ENCODE measurements at regions not wholly inside any gene's neighbourhood (a gene's known extent, or its start where the extent isn't known, plus 50 kb on each side); places are given as distances from the start of the nearest gene placed in this dataset.

DNA sequence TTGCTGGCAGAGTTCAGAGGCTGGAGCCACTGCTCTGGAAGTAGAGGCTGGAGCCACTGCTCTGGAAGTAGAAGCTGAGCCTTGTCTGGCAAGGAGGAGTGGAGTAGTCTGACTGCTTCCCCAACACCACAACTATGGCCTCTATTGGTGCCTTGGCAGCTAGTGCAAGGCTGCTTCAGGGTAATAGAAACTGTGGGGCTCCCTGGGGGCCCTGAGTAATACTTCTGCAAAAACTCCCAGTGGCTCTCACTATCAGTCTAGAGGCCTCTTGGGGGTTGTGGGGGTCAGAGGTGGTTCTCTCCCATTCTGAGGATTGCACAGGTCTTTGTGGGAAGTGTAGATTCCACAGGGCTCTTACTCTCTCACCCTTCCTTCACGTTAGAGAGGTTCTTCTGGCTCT, 629.0 kb upstream of the PTPRD start:
- TF ChIP-seq, protein P1, sequence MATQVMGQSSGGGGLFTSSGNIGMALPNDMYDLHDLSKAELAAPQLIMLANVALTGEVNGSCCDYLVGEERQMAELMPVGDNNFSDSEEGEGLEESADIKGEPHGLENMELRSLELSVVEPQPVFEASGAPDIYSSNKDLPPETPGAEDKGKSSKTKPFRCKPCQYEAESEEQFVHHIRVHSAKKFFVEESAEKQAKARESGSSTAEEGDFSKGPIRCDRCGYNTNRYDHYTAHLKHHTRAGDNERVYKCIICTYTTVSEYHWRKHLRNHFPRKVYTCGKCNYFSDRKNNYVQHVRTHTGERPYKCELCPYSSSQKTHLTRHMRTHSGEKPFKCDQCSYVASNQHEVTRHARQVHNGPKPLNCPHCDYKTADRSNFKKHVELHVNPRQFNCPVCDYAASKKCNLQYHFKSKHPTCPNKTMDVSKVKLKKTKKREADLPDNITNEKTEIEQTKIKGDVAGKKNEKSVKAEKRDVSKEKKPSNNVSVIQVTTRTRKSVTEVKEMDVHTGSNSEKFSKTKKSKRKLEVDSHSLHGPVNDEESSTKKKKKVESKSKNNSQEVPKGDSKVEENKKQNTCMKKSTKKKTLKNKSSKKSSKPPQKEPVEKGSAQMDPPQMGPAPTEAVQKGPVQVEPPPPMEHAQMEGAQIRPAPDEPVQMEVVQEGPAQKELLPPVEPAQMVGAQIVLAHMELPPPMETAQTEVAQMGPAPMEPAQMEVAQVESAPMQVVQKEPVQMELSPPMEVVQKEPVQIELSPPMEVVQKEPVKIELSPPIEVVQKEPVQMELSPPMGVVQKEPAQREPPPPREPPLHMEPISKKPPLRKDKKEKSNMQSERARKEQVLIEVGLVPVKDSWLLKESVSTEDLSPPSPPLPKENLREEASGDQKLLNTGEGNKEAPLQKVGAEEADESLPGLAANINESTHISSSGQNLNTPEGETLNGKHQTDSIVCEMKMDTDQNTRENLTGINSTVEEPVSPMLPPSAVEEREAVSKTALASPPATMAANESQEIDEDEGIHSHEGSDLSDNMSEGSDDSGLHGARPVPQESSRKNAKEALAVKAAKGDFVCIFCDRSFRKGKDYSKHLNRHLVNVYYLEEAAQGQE (IDR thresholded peaks at IDR 0.05; ENCODE audit: insufficient read depth in 1 of 2, low read depth in 2 of 2, low read length in 2 of 2) = no peak
- TF ChIP-seq FOXP2 (optimal IDR thresholded peaks at IDR 0.05; ENCODE audit: borderline replicate concordance, extremely low read depth, extremely low read length, insufficient read depth) (no peak), SIN3A (IDR thresholded peaks at IDR 0.05; ENCODE audit: borderline replicate concordance, insufficient read depth, low read length) (no peak), POLR2AphosphoS5 (IDR thresholded peaks at IDR 0.05; ENCODE audit: low read depth, low read length) (no peak), TAF1 (IDR thresholded peaks at IDR 0.05; ENCODE audit: borderline replicate concordance, insufficient read depth, low read length) (no peak)

DNA sequence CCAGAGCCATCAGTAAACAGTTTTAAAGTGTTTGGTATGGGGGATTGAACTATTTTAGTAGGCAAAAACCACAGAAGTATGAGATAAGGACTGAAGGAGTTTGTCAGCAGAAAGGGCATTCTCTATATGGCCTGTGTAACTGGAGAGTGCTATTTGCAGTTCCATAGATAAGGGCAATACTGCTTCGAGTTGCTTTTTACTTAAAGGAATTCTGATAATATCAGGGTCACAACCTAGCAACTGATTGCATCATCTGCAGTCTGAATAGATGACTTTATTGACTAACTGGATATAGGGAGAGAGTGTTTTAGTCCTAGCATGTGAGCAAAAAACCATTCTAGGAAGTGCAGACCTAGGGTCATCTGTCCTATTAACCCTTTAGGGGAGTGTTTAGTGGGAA, 645.2 kb upstream of the PTPRD start:
- TF ChIP-seq TAF1 (IDR thresholded peaks at IDR 0.05; ENCODE audit: borderline replicate concordance, insufficient read depth, low read length) (no peak), SIN3A (IDR thresholded peaks at IDR 0.05; ENCODE audit: borderline replicate concordance, insufficient read depth, low read length) (no peak)

DNA sequence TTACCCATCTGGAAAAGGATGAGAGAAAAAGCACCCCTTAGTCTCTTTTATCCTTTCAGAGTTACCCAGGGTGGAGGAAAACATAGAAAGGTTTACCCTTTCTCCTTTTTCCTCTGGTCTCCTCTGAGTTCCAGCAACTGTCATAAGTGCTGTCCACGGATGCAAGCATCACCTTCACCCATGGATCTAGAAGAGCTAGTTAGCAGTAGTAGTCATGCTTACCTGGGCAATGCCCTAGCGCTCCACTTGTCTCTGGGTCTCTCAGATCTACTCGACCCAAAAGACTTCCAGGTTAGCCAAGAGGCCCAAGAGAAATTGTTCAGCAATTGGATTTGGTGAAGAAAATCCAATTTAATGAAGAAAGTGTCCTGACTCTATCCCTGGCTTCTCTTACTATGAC, 656.2 kb upstream of the PTPRD start:
- TF ChIP-seq POLR2AphosphoS5 (IDR thresholded peaks at IDR 0.05; ENCODE audit: low read depth, low read length) (no peak), FOXP2 (optimal IDR thresholded peaks at IDR 0.05; ENCODE audit: borderline replicate concordance, extremely low read depth, extremely low read length, insufficient read depth) (no peak), SIN3A (IDR thresholded peaks at IDR 0.05; ENCODE audit: borderline replicate concordance, insufficient read depth, low read length) (no peak), TAF1 (IDR thresholded peaks at IDR 0.05; ENCODE audit: borderline replicate concordance, insufficient read depth, low read length) (no peak)
- TF ChIP-seq, protein P1 (IDR thresholded peaks at IDR 0.05; ENCODE audit: insufficient read depth in 1 of 2, low read depth in 2 of 2, low read length in 2 of 2) = no peak

GRCh38 chr9:11275158-11275695, 662.4 kb upstream of the PTPRD start:
- no peak for TF ChIP-seq FOXP2 (optimal IDR thresholded peaks at IDR 0.05; ENCODE audit: borderline replicate concordance, extremely low read depth, extremely low read length, insufficient read depth)
- no peak for TF ChIP-seq POLR2AphosphoS5 (IDR thresholded peaks at IDR 0.05; ENCODE audit: low read depth, low read length)
- no peak for TF ChIP-seq TAF1 (IDR thresholded peaks at IDR 0.05; ENCODE audit: borderline replicate concordance, insufficient read depth, low read length)
- TF ChIP-seq, protein P1 (IDR thresholded peaks at IDR 0.05; ENCODE audit: insufficient read depth in 1 of 2, low read depth in 2 of 2, low read length in 2 of 2) = no peak
- no peak for TF ChIP-seq SIN3A (IDR thresholded peaks at IDR 0.05; ENCODE audit: borderline replicate concordance, insufficient read depth, low read length)

DNA sequence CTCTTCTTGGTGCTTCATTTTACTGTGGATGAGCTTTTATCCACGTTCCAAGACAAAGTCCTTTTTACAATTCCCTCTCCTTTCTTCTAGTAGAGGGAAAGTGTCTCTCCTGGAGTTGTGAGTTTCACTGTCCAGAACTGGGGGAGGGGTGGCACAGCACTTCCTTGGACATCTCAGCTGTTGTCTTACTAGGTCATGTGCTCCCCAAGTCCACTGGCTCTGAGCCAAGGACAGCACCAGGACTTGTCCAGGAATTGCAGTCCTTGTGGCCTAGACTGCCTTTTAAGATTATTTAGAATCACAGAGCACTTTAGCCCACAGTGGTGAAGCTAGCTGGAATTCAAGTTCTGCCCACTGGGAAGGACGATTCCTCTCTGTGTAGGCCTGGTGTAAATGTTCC, 700.2 kb upstream of the PTPRD start:
- TF ChIP-seq POLR2AphosphoS5 (IDR thresholded peaks at IDR 0.05; ENCODE audit: low read depth, low read length) = no peak

- no peak for TF ChIP-seq POLR2AphosphoS5 (IDR thresholded peaks at IDR 0.05; ENCODE audit: low read depth, low read length)
- TF ChIP-seq TAF1 (IDR thresholded peaks at IDR 0.05; ENCODE audit: borderline replicate concordance, insufficient read depth, low read length) = no peak
- no peak for TF ChIP-seq SIN3A (IDR thresholded peaks at IDR 0.05; ENCODE audit: borderline replicate concordance, insufficient read depth, low read length)
- TF ChIP-seq, protein P1 (IDR thresholded peaks at IDR 0.05; ENCODE audit: insufficient read depth in 1 of 2, low read depth in 2 of 2, low read length in 2 of 2) = no peak
- TF ChIP-seq FOXP2 (optimal IDR thresholded peaks at IDR 0.05; ENCODE audit: borderline replicate concordance, extremely low read depth, extremely low read length, insufficient read depth) = no peak
Observed at GRCh38 chr9:11318946-11319345, 706.1 kb upstream of the PTPRD start.

Data from PFSK-1 (cell line).